HG03095 (cell line): ENCODE measurements at regions not wholly inside any gene's neighbourhood (a gene's known extent, or its start where the extent isn't known, plus 50 kb on each side); places are given as distances from the start of the nearest gene placed in this dataset.
"Not testable (repeated sequence)": the region's sequence is repeated elsewhere in the genome, so short reads cannot be mapped to it uniquely, and the experiment has no call there.

ENCODE experiments used
- ATAC-seq: cut with Tn5 transposase; IDR thresholded peaks from one replicate; pipeline ENCODE4 v1.9.1; 2021; ENCODE audit warnings: moderate library complexity; ENCODE audit not compliant: unreplicated experiment

- no peak for ATAC-seq
Measured at GRCh38 chr9:19660019-19660418, 128.8 kb downstream of the SLC24A2 start.

- no peak for ATAC-seq
Measured at GRCh38 chr9:19656704-19657103, 132.1 kb downstream of the SLC24A2 start.

DNA sequence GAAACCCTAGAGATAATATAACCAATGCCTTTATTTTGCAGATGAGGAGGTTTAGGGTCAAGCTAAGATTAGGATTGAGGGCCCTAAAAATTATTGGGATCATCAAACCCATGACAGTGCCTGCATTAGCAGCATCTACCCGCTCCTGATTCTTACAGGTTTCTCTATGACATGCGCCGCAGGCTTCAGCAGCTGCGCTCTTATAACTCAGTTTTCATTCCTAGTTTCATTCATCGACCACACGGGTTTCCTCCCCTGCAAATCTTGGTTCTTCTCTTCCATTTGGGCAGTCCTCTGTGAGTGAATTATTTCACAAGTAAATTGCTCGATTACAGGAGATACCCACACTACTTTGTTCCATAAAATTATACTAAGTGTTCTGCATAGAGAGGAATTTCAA, 137.2 kb downstream of the SLC24A2 start:
- no peak for ATAC-seq

DNA sequence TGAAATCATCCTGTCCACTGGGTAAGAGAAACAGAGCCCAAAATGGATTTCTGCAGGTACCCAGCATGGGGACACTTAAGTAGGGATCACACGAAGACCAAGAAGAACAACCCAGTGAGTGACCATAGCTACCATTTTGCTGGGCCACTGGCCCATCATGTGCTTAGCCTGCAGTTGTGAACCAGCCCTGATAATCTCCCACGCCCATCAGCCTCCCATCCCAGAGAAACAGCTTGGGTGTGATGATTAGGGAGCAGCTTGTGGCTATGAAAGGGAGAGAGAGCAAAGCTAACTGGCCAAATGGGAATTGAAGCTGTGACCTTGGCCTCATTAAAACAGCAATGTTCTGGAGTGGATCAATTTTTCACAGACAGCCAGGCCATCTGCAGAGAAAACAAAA, 138.5 kb downstream of the SLC24A2 start:
- ATAC-seq, result no peak

- ATAC-seq, result no peak
Measured at GRCh38 chr9:19649336-19650041, 139.3 kb downstream of the SLC24A2 start.

DNA sequence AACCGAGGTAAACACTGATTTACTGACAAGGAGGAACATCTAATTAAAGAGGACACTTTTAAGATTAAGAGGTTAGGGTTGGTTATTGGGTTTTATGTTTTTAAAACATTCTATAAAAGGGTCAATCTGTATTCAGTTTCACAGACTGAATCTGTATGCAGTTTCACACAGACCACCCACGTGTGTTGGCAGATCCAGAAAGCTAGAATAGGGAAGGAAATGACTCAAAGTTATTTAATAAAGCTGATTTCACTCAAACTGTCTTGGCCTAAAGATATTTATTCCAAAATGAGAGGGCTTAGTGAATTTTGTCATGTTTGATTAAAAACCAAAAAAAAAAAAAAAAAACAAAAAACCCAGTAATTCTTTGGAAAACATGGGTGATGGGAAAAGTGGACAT, 140.2 kb downstream of the SLC24A2 start:
- no peak for ATAC-seq

GRCh38 chr9:19643875-19644274, 145.0 kb downstream of the SLC24A2 start:
- ATAC-seq, result no peak

- ATAC-seq, result no peak
Measured at GRCh38 chr9:19642256-19642655, 146.6 kb downstream of the SLC24A2 start.

DNA sequence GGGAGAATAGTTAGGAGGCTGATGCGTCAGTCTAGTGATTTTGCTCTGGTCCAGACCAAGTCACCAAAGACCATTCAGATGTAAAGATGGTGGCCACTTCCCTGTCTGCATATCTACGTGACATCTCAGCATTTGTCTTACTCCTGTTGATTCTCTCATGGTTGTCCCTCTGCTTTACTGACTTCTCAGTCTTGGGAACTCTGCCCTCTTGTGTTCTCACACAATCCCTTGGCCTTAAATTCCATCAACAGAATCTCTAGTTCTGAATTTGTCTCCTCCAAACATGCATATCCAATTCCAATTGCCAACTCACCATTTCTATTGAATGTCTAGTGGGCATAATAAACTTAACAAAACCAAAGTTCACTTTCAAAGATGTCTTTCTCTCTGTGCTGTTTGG, 147.8 kb downstream of the SLC24A2 start:
- ATAC-seq, result no peak

DNA sequence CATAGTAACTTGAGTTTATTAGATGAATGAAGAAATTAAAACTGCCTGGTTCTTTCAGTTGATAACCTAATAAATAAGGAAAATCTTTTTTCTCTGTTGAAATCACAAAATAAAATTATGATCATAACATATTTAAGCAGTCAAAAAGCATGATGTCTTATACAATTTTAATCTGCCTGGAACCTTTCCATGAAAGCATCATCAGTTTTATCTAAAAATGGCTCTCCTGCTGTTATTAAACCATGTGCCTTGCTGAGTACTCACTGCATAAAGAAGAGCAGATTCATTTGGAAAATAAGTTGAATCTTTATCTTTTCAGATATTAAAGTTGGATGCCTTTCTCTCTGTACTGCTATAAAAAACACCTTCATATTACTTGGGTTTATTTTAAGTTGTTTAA, 148.8 kb downstream of the SLC24A2 start:
- ATAC-seq, result no peak

DNA sequence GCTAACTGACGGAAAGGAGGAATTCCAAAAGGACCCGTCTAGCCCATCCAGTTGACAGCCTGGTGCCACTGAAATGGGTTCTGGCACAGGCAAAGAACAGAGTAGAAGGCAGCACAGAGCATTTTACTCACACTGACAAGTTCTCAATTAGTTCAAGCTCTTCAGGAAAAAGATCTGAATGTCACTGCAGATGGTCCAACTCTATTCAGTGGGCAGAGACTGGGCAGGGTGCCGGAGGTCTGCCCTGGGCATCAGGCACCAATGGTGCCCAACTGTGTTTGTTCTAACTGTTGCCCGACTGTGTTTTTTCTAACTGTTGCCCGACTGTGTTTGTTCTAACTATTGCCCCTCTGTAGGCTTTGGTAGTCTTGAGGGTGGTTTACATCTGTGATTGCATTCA, 151.8 kb downstream of the SLC24A2 start:
- no peak for ATAC-seq

DNA sequence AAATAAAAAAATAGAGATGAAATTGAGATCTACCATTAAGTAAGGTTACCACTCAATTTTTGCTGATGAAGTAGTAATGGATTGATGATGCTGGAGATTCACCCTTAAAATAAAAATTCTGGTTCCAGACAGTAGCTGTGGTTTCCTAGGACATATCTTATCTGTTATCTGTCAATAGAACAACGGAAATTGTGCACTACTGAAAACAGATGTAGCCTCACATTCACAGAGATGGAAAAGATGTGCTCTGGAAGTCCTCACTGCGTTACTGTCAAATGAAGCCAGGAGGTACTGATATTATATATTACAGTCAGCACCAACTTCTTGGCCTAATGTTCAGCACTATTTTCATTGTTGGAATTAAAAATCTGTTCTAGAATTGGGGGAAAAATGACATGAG, 154.0 kb downstream of the SLC24A2 start:
- ATAC-seq, result no peak

- no peak for ATAC-seq
Measured at GRCh38 chr9:19631181-19631580, 157.7 kb downstream of the SLC24A2 start.

DNA sequence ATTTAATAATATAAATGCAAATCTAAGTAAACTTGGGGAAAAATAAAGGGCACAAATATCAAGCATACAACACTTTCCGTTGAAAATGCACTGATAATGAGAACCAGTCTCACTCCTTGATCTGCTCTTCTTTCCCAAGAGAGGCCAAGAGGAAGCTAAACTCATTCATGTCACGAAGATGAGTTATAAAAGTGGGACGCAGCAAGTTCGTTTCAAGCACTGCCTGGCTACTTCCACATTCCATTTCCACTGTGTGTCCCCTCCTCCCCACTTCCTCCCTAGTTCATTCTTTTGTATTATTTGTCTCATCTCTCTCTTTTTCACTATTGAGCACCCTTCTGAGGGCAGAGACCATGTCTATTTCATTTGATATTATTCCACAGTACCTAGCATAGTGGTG, 158.1 kb downstream of the SLC24A2 start:
- no peak for ATAC-seq

DNA sequence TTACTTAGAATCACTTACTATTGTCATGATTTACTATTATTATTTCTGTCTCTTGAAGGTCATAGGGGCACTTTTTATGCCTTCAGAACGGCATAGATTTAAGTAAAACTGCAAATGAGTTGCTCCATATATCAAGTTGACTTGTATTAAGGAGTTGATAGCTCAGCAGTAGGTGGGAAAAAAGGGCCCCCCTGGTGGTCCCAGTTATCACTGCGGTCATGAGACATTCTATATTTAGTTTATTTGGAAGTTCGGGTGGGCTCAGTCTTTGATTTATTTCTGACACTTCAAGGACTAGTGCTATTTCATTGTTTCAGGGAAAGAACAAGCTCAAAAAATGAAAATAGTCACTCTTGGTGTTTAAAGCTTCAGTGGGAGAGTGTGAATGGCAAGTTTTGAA, 159.3 kb downstream of the SLC24A2 start:
- ATAC-seq, result no peak

- not testable (repeated sequence) for ATAC-seq
Measured at GRCh38 chr9:19625426-19625825, 163.4 kb downstream of the SLC24A2 start.

GRCh38 chr9:19624519-19624918, 164.3 kb downstream of the SLC24A2 start:
- no peak for ATAC-seq

DNA sequence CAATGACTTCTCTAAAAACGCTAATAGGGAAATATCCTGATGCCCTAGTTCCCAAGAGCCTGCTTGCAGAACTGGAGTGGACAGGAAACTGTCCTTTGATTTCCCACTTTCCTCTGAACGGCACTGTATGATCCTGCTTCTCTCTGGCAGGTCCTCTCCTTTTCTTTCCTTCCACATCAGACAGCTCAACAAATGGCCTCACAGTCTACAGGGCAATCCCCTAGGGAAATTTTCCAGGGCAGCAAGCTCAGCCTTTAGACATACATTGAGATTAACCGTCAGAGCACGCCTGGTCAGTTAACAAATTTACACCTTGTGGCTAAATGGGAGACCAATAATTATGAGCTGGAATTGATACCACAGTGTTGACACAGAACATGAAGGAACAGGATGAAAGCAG, 164.9 kb downstream of the SLC24A2 start:
- no peak for ATAC-seq

DNA sequence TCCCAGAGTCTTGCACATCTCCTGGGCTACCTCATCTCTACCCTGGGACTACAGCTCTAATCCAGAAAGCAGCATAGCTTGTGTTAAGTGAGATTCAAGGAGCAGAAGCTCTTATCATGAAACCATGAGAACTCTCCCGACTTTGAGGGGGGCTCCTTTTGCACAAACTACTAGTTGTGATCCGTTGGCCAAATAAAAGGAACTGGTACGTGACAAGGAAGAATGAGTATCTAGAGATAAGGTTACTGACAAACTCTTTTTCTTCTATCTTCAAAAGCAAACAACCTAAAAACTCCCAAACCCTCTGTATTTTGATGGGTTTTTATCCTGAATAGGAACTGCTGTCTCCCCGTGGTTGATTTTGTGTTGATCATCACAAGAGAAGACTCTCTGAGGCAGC, 168.5 kb downstream of the SLC24A2 start:
- no peak for ATAC-seq

DNA sequence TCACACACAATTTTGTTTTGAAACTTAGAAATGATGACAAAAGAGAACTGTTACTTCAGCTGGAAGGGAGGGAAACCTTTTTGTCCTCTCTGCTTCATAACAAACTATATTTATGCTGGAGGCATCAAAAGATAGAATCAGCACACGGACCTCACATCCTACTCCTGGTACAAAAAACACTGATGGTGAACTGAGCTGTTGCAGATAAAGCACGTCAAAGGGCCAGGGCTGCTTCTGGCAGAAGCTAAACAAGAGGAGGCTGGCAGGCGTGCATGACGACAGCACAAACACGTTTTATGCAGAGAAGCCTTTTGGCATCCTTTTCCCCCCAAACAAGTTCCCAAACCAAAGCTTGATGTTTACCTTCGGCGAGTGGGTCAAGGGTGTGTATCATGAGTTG, 169.6 kb downstream of the SLC24A2 start:
- no peak for ATAC-seq

GRCh38 chr9:19618816-19619215, 170.0 kb downstream of the SLC24A2 start:
- ATAC-seq, result no peak

DNA sequence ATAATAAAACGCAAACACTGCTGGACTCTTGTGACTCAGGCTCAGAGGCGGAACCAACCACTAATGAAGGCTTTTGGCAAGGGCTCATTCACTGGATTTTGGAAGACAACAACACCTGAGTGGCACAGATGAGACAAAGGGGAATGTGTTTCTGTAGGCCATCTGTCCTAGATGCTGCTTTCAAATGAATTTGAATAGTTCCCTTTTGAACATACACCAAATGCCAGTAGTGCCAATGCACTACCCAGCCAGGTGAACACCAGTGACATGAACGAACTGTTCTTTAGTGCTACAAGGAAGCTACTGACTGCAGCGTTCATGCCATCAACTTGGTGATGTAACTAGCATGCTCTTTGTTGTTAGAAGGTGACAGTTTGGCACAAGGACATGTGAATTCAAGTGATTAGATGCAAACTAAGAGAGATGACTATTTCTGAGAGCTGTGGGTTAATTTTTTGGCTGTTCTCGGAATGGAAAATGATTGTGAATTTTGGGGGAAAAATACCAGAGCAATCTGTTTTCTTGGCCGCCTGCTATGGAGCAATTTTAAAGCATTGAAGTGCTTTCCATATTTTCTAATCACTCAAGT, 173.7 kb downstream of the SLC24A2 start:
- no peak for ATAC-seq

- no peak for ATAC-seq
Measured at GRCh38 chr9:19614294-19614693, 174.5 kb downstream of the SLC24A2 start.
